K562 (cell line): ENCODE measurements at regions not wholly inside any gene's neighbourhood (a gene's known extent, or its start where the extent isn't known, plus 50 kb on each side); places are given as distances from the start of the nearest gene placed in this dataset.

Experiments used
- BCOR ChIP-seq: fragments of 450-650 bp; IDR thresholded peaks from 2 replicates; pipeline ENCODE4 v1.6.1; 2016
- CTCF ChIP-seq, 3 experiments: IDR thresholded peaks in 2 of 3; conservative IDR thresholded peaks in 1 of 3; 2 replicates each; pipeline ENCODE4 v1.5.1; 2011 to 2012; ENCODE audit warnings: low read length in 3 of 3, mild to moderate bottlenecking in 3 of 3, control low read depth in 2 of 3, improper control_type of control experiment in 1 of 3, inconsistent platforms in 1 of 3, low read depth in 1 of 3, mixed read lengths in 1 of 3, moderate library complexity in 1 of 3; ENCODE audit not compliant: insufficient read depth in 2 of 3
- SP1 ChIP-seq: sonication (generic); formaldehyde crosslinking; IDR thresholded peaks from 2 replicates; pipeline ENCODE4 v1.8.1; 2022; ENCODE audit warnings: mild to moderate bottlenecking, missing genetic modification reagents

GRCh38 chr14:66315098-66315497 is 171.1 kb upstream of the CCDC196 start:
- TF ChIP-seq SP1 (CRISPR knock-in tag) = no peak
- no peak for TF ChIP-seq CTCF (IDR thresholded peaks at IDR 0.05 in 2 of 3, conservative IDR thresholded peaks at IDR 0.05 in 1 of 3; ENCODE audit: insufficient read depth in 2 of 3, low read depth in 1 of 3, low read length in 3 of 3)
- TF ChIP-seq BCOR = no peak
